IMR-90 (cell line): ENCODE measurements at regions not wholly inside any gene's neighbourhood (a gene's known extent, or its start where the extent isn't known, plus 50 kb on each side); places are given as distances from the start of the nearest gene placed in this dataset.

Experiments
- ATAC-seq: fragments of 200-7000 bp; cut with Tn5 transposase; 2 replicates; pipeline ENCODE4 v1.9.1; 2020; ENCODE audit warnings: low read depth, mild to moderate bottlenecking, moderate library complexity
- BruUV-seq: library from RNA; stranded (reverse); fragments of 400-500 nt; replicated peaks from 2 replicates; lab custom pipeline; 2021; lab: Mats Ljungman, UMichigan
- CTCF ChIA-PET: fragments of 300-600 bp; formaldehyde crosslinking; extraction: SDS; loops from one replicate; lab custom pipeline; 2021; ENCODE audit warnings: antibody characterized with exemption; lab: Yijun Ruan, JAX
- POLR2A ChIA-PET: fragments of 300-600 bp; sonication (Branson Sonifier 250); formaldehyde crosslinking; loops from one replicate; lab custom pipeline; 2022; ENCODE audit warnings: antibody characterized with exemption; ENCODE audit not compliant: unreplicated experiment; lab: Charles Lee
- DNase-seq: peaks from one replicate; pipeline ENCODE4 v3.0.0; 2013
- H2AFZ ChIP-seq: replicated peaks from 2 replicates; pipeline ENCODE3; 2013; ENCODE audit warnings: low read length, mild to moderate bottlenecking; ENCODE audit not compliant: poor library complexity
- H2AK5ac ChIP-seq: 2 replicates; pipeline ENCODE4 v1.6.1; 2013; ENCODE audit warnings: low read depth, low read length, inconsistent platforms
- H2AK9ac ChIP-seq: replicated peaks from 2 replicates; pipeline ENCODE3; 2013; ENCODE audit warnings: mild to moderate bottlenecking, low read depth, low read length, moderate library complexity; ENCODE audit not compliant: poor library complexity
- H2BK120ac ChIP-seq: 2 replicates; pipeline ENCODE4 v1.6.1; 2013; ENCODE audit warnings: low read depth, low read length, inconsistent platforms
- H2BK15ac ChIP-seq: 3 replicates; pipeline ENCODE4 v1.6.1; 2013; ENCODE audit warnings: low read depth, low read length, inconsistent platforms
- H2BK20ac ChIP-seq: 2 replicates; pipeline ENCODE4 v1.6.1; 2013; ENCODE audit warnings: low read depth, mild to moderate bottlenecking, inconsistent platforms, low read length, moderate library complexity
- H2BK5ac ChIP-seq: 2 replicates; pipeline ENCODE4 v1.6.1; 2013; ENCODE audit warnings: mild to moderate bottlenecking, low read depth, low read length, inconsistent platforms; ENCODE audit not compliant: poor library complexity, severe bottlenecking
- H3K14ac ChIP-seq: replicated peaks from 2 replicates; pipeline ENCODE4 v1.6.1; 2013; ENCODE audit warnings: low read depth, low read length, inconsistent platforms
- H3K18ac ChIP-seq: 2 replicates; pipeline ENCODE4 v1.6.1; 2013; ENCODE audit warnings: low read depth, low read length, control low read depth
- H3K23ac ChIP-seq: 2 replicates; pipeline ENCODE4 v1.6.1; 2013; ENCODE audit warnings: low read depth, low read length, inconsistent platforms
- H3K27ac ChIP-seq: 2 replicates; pipeline ENCODE4 v1.5.1; 2013; ENCODE audit warnings: mild to moderate bottlenecking, control low read depth, low read length; ENCODE audit not compliant: insufficient read depth
- H3K27me3 ChIP-seq: 2 replicates; pipeline ENCODE4 v1.6.1; 2013; ENCODE audit warnings: low read length; ENCODE audit not compliant: control insufficient read depth, insufficient read depth
- H3K36me3 ChIP-seq: 2 replicates; pipeline ENCODE4 v1.6.1; 2013; ENCODE audit warnings: low read length, mixed read lengths; ENCODE audit not compliant: control insufficient read depth, insufficient read depth
- H3K4ac ChIP-seq: 2 replicates; pipeline ENCODE4 v1.6.1; 2013; ENCODE audit warnings: low read depth, low read length, inconsistent platforms
- H3K4me1 ChIP-seq: 2 replicates; pipeline ENCODE4 v1.6.1; 2013; ENCODE audit warnings: low read length, mixed read lengths; ENCODE audit not compliant: control insufficient read depth, insufficient read depth
- H3K4me2 ChIP-seq: 2 replicates; pipeline ENCODE4 v1.6.1; 2013; ENCODE audit warnings: low read depth, mild to moderate bottlenecking, control low read depth, low read length, moderate library complexity
- H3K4me3 ChIP-seq: 2 replicates; pipeline ENCODE4 v1.5.1; 2013; ENCODE audit warnings: low read depth, mild to moderate bottlenecking, control low read depth, low read length, moderate library complexity; ENCODE audit not compliant: insufficient read depth
- H3K56ac ChIP-seq: 2 replicates; pipeline ENCODE4 v1.6.1; 2013; ENCODE audit warnings: low read length, inconsistent platforms; ENCODE audit not compliant: insufficient read depth; ENCODE audit errors: extremely low read depth
- H3K79me1 ChIP-seq, 2 experiments: 2 replicates each; pipeline ENCODE4 v1.6.1; 2013; ENCODE audit warnings: low read length in 2 of 2, inconsistent platforms in 1 of 2, low read depth in 1 of 2
- H3K9ac ChIP-seq: 2 replicates; pipeline ENCODE4 v1.6.1; 2013; ENCODE audit warnings: low read depth, low read length, control low read depth
- H3K9me1 ChIP-seq: 2 replicates; pipeline ENCODE4 v1.6.1; 2013; ENCODE audit warnings: low read length, inconsistent platforms; ENCODE audit not compliant: insufficient read depth
- H3K9me3 ChIP-seq: 2 replicates; pipeline ENCODE4 v1.6.1; 2013; ENCODE audit warnings: low read length; ENCODE audit not compliant: control insufficient read depth, insufficient read depth
- H4K20me1 ChIP-seq: 2 replicates; pipeline ENCODE4 v1.6.1; 2013; ENCODE audit warnings: low read length, inconsistent platforms; ENCODE audit not compliant: insufficient read depth
- H4K5ac ChIP-seq: 2 replicates; pipeline ENCODE4 v1.6.1; 2013; ENCODE audit warnings: mild to moderate bottlenecking, low read depth, low read length, control low read depth
- H4K8ac ChIP-seq, 2 experiments: 2 replicates each; pipeline ENCODE4 v1.6.1; 2013; ENCODE audit warnings: low read depth in 2 of 2, low read length in 2 of 2, control low read depth in 1 of 2, inconsistent platforms in 1 of 2
- H4K91ac ChIP-seq: 2 replicates; pipeline ENCODE4 v1.6.1; 2013; ENCODE audit warnings: low read depth, low read length, inconsistent platforms; ENCODE audit not compliant: insufficient read depth
- BHLHE40 ChIP-seq: fragments of 150-350 bp; IDR thresholded peaks from 2 replicates; pipeline ENCODE4 v1.6.1; 2016; ENCODE audit warnings: mild to moderate bottlenecking, low read depth, low read length
- CEBPB ChIP-seq: IDR thresholded peaks from 2 replicates; pipeline ENCODE4 v1.6.1; 2012; ENCODE audit warnings: low read depth, low read length, improper control_type of control experiment
- CHD1 ChIP-seq: IDR thresholded peaks from 2 replicates; pipeline ENCODE4 v1.6.1; 2012; ENCODE audit warnings: low read depth, low read length, improper control_type of control experiment
- FOS ChIP-seq: fragments of 150-350 bp; IDR thresholded peaks from 2 replicates; pipeline ENCODE4 v1.6.1; 2016; ENCODE audit warnings: low read depth, low read length
- MAFK ChIP-seq: IDR thresholded peaks from 2 replicates; pipeline ENCODE4 v1.6.1; 2012; ENCODE audit warnings: low read depth, low read length, improper control_type of control experiment
- MAZ ChIP-seq: IDR thresholded peaks from 2 replicates; pipeline ENCODE4 v1.6.1; 2012; ENCODE audit warnings: low read depth, mild to moderate bottlenecking, low read length, improper control_type of control experiment, moderate library complexity, borderline replicate concordance
- MXI1 ChIP-seq: IDR thresholded peaks from 2 replicates; pipeline ENCODE4 v1.6.1; 2012; ENCODE audit warnings: low read depth, mild to moderate bottlenecking, low read length, moderate library complexity, borderline replicate concordance
- NFE2L2 ChIP-seq: fragments of 150-350 bp; IDR thresholded peaks from 2 replicates; pipeline ENCODE4 v1.6.1; 2016; ENCODE audit warnings: low read depth, mild to moderate bottlenecking, low read length
- POLR2A ChIP-seq: IDR thresholded peaks from 2 replicates; pipeline ENCODE4 v1.6.1; 2012; ENCODE audit warnings: mild to moderate bottlenecking, low read depth, low read length
- RAD21 ChIP-seq: IDR thresholded peaks from 2 replicates; pipeline ENCODE4 v1.6.1; 2012; ENCODE audit warnings: low read length, improper control_type of control experiment
- RCOR1 ChIP-seq: IDR thresholded peaks from 2 replicates; pipeline ENCODE4 v1.6.1; 2012; ENCODE audit warnings: mild to moderate bottlenecking, low read length, improper control_type of control experiment; ENCODE audit not compliant: insufficient replicate concordance
- RFX5 ChIP-seq: IDR thresholded peaks from 2 replicates; pipeline ENCODE4 v1.8.0; 2012; ENCODE audit warnings: low read depth, mild to moderate bottlenecking, low read length, moderate library complexity
- SMC3 ChIP-seq: fragments of 150-350 bp; IDR thresholded peaks from 2 replicates; pipeline ENCODE4 v1.6.1; 2016; ENCODE audit warnings: low read depth, mild to moderate bottlenecking, antibody characterized with exemption, low read length, moderate library complexity
- WGBS, 2 experiments: methylation state at CpG; one replicate each; pipeline versions ENCODE4 v1.1.5 to v1.1.7; 2013; ENCODE audit warnings: missing lambda C conversion rate in 2 of 2; ENCODE audit not compliant: insufficient read length in 1 of 2; ENCODE audit errors: extremely low coverage in 2 of 2; 5-methylcytosine and 5-hydroxymethylcytosine counted together
- dilution Hi-C: fragments of 300-500 bp; cut with HindIII; formaldehyde crosslinking; loops from one replicate; pipeline ENCODE4 v1.14.3; 2018; ENCODE audit warnings: low sequenced_read_pairs; ENCODE audit not compliant: unreplicated experiment
- in situ Hi-C: fragments of 300-500 bp; cut with MboI; formaldehyde crosslinking; loops from 3 replicates; pipeline ENCODE4 v1.14.3; 2019; ENCODE audit warnings: low sequenced_read_pairs, inconsistent platforms, mixed read lengths
- intact Hi-C: fragments of 100-400 bp; cut with micrococcal nuclease; formaldehyde crosslinking; loops from 2 replicates; pipeline ENCODE4 v1.10.0; 2022
- TF ChIP-seq, protein P1 (sequence below): fragments of 150-350 bp; IDR thresholded peaks from 2 replicates; pipeline ENCODE4 v1.6.1; 2016; ENCODE audit warnings: low read depth, mild to moderate bottlenecking, low read length, moderate library complexity, borderline replicate concordance
- TF ChIP-seq, protein P2 (sequence below): fragments of 150-350 bp; IDR thresholded peaks from 2 replicates; pipeline ENCODE4 v1.6.1; 2017; ENCODE audit warnings: mild to moderate bottlenecking, antibody characterized with exemption, low read length, low read depth

DNA sequence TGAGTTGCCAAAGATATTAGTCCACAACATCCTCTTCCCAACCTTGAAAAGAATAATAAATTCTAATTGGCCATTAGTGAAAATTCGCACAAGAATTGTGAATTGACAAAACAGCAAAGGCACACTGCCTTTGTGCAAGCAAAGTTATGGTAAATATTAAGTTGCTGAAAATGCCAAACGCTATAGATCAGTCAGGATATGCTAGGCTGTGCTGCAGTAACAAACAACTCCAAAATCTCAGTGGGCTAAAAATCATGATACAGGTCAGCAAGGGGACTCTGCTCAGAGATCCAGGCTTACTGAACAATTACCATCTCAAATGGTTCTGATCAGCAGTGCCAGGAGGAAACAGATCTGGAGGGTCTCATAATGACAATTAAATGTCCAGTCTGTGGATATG is 238.0 kb upstream of the IGF1R start:
- H2BK15ac ChIP-seq: no peak overlapping the region
- DNase-seq (no peak), ATAC-seq (no peak)
- no peaks in the 10 kb centered on the region for H4K20me1 ChIP-seq
- H2AK9ac ChIP-seq: no peak overlapping the region
- no peak for TF ChIP-seq MAFK
- no peak for TF ChIP-seq CEBPB
- no peak for TF ChIP-seq MXI1
- TF ChIP-seq FOS: no peak
- no peak for TF ChIP-seq RCOR1
- TF ChIP-seq BHLHE40: no peak
- no peak for TF ChIP-seq RFX5
- no peak for TF ChIP-seq SMC3
- no peak for TF ChIP-seq POLR2A
- no peak for TF ChIP-seq MAZ
- TF ChIP-seq, protein P1, sequence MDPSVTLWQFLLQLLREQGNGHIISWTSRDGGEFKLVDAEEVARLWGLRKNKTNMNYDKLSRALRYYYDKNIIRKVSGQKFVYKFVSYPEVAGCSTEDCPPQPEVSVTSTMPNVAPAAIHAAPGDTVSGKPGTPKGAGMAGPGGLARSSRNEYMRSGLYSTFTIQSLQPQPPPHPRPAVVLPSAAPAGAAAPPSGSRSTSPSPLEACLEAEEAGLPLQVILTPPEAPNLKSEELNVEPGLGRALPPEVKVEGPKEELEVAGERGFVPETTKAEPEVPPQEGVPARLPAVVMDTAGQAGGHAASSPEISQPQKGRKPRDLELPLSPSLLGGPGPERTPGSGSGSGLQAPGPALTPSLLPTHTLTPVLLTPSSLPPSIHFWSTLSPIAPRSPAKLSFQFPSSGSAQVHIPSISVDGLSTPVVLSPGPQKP: no peak
- TF ChIP-seq RAD21: no peak
- TF ChIP-seq, protein P2, sequence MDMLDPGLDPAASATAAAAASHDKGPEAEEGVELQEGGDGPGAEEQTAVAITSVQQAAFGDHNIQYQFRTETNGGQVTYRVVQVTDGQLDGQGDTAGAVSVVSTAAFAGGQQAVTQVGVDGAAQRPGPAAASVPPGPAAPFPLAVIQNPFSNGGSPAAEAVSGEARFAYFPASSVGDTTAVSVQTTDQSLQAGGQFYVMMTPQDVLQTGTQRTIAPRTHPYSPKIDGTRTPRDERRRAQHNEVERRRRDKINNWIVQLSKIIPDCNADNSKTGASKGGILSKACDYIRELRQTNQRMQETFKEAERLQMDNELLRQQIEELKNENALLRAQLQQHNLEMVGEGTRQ: no peak
- TF ChIP-seq CHD1: no peak
- no peak for TF ChIP-seq NFE2L2
- H2BK20ac ChIP-seq: no peak overlapping the region
- H4K5ac ChIP-seq: no peak overlapping the region
- no CpG with 5 or more reads among the region's 2 CpGs for WGBS, 2 experiments
- H3K4me2 ChIP-seq: no peak overlapping the region
- no peaks in the 10 kb centered on the region for H3K27me3 ChIP-seq
- no peak overlapping the region for H3K27ac ChIP-seq
- intact Hi-C loops: no loop called here
- no peak overlapping the region for H2BK120ac ChIP-seq
- ChIA-PET POLR2A (no interaction called here), CTCF (no interaction called here)
- H3K4ac ChIP-seq: no peak overlapping the region
- in situ Hi-C loops: no loop called here
- no peak overlapping the region for H3K18ac ChIP-seq
- no TSS peak for BruUV-seq
- no peaks in the 10 kb centered on the region for H3K4me1 ChIP-seq
- H2AFZ ChIP-seq: no peak overlapping the region
- no peaks in the 10 kb centered on the region for H3K9me1 ChIP-seq
- no peak overlapping the region for H3K4me3 ChIP-seq
- no peak overlapping the region for H3K14ac ChIP-seq
- no peak overlapping the region for H2AK5ac ChIP-seq
- H3K79me1 ChIP-seq: no peaks in the 10 kb centered on the region
- no peaks in the 10 kb centered on the region for H3K36me3 ChIP-seq
- no peak overlapping the region for H3K23ac ChIP-seq
- H2BK5ac ChIP-seq: no peak overlapping the region
- no peak overlapping the region for H3K56ac ChIP-seq
- no peak overlapping the region for H4K8ac ChIP-seq
- dilution Hi-C loops: no loop called here
- H4K91ac ChIP-seq: no peak overlapping the region
- H3K9ac ChIP-seq: no peak overlapping the region
- no peaks in the 10 kb centered on the region for H3K9me3 ChIP-seq
